ENCODE measurements at regions not wholly inside any gene's neighbourhood (a gene's known extent, or its start where the extent isn't known, plus 50 kb on each side); places are given as distances from the start of the nearest gene placed in this dataset.

GRCh38 chr1:80221319-80221718, 1214.8 kb upstream of the ADGRL4 start:
- H3K9ac ChIP-seq (ENCODE audit: low read length), result no peak overlapping the region
- H3K27ac ChIP-seq (ENCODE audit: low read length), result no peak overlapping the region
- no peaks in the 10 kb centered on the region for H3K9me3 ChIP-seq (ENCODE audit: control insufficient read depth, low read depth, low read length)
- H3K36me3 ChIP-seq (ENCODE audit: control insufficient read depth, low read depth, low read length), result no peaks in the 10 kb centered on the region
- no peaks in the 10 kb centered on the region for H3K27me3 ChIP-seq (ENCODE audit: control insufficient read depth, insufficient read depth, low read length)
- no peaks in the 10 kb centered on the region for H3K4me1 ChIP-seq (ENCODE audit: control insufficient read depth, low read depth, low read length)
- H3K4me3 ChIP-seq (ENCODE audit: low read length), result no peak overlapping the region

GRCh38 chr1:80218112-80218511, 1211.6 kb upstream of the ADGRL4 start:
- no peaks in the 10 kb centered on the region for H3K9me3 ChIP-seq (ENCODE audit: control insufficient read depth, low read depth, low read length)
- H3K4me3 ChIP-seq (ENCODE audit: low read length), result no peak overlapping the region
- no peaks in the 10 kb centered on the region for H3K27me3 ChIP-seq (ENCODE audit: control insufficient read depth, insufficient read depth, low read length)
- H3K9ac ChIP-seq (ENCODE audit: low read length), result no peak overlapping the region
- no peaks in the 10 kb centered on the region for H3K4me1 ChIP-seq (ENCODE audit: control insufficient read depth, low read depth, low read length)
- H3K27ac ChIP-seq (ENCODE audit: low read length), result no peak overlapping the region
- H3K36me3 ChIP-seq (ENCODE audit: control insufficient read depth, low read depth, low read length), result no peaks in the 10 kb centered on the region

GRCh38 chr1:80217377-80217986, 1211.0 kb upstream of the ADGRL4 start:
- H3K27me3 ChIP-seq (ENCODE audit: control insufficient read depth, insufficient read depth, low read length), result no peaks in the 10 kb centered on the region
- no peaks in the 10 kb centered on the region for H3K9me3 ChIP-seq (ENCODE audit: control insufficient read depth, low read depth, low read length)
- H3K27ac ChIP-seq (ENCODE audit: low read length), result no peak overlapping the region
- H3K36me3 ChIP-seq (ENCODE audit: control insufficient read depth, low read depth, low read length), result no peaks in the 10 kb centered on the region
- H3K9ac ChIP-seq (ENCODE audit: low read length), result no peak overlapping the region
- no peak overlapping the region for H3K4me3 ChIP-seq (ENCODE audit: low read length)
- no peaks in the 10 kb centered on the region for H3K4me1 ChIP-seq (ENCODE audit: control insufficient read depth, low read depth, low read length)

GRCh38 chr1:80214888-80215540, 1208.5 kb upstream of the ADGRL4 start:
- no peak overlapping the region for H3K4me3 ChIP-seq (ENCODE audit: low read length)
- no peak overlapping the region for H3K9ac ChIP-seq (ENCODE audit: low read length)

GRCh38 chr1:80212948-80213347, 1206.4 kb upstream of the ADGRL4 start:
- no peaks in the 10 kb centered on the region for H3K27me3 ChIP-seq (ENCODE audit: control insufficient read depth, insufficient read depth, low read length)
- H3K27ac ChIP-seq (ENCODE audit: low read length), result no peak overlapping the region
- no peak overlapping the region for H3K4me3 ChIP-seq (ENCODE audit: low read length)
- H3K4me1 ChIP-seq (ENCODE audit: control insufficient read depth, low read depth, low read length), result no peaks in the 10 kb centered on the region
- H3K9me3 ChIP-seq (ENCODE audit: control insufficient read depth, low read depth, low read length), result no peaks in the 10 kb centered on the region
- H3K9ac ChIP-seq (ENCODE audit: low read length), result no peak overlapping the region
- no peaks in the 10 kb centered on the region for H3K36me3 ChIP-seq (ENCODE audit: control insufficient read depth, low read depth, low read length)

More at GRCh38 chr1:80214888-80215540, 1208.5 kb upstream of the ADGRL4 start:
- no peaks in the 10 kb centered on the region for H3K9me3 ChIP-seq (ENCODE audit: control insufficient read depth, low read depth, low read length)
- H3K27ac ChIP-seq (ENCODE audit: low read length), result no peak overlapping the region
- no peaks in the 10 kb centered on the region for H3K4me1 ChIP-seq (ENCODE audit: control insufficient read depth, low read depth, low read length)
- H3K27me3 ChIP-seq (ENCODE audit: control insufficient read depth, insufficient read depth, low read length), result no peaks in the 10 kb centered on the region
- H3K36me3 ChIP-seq (ENCODE audit: control insufficient read depth, low read depth, low read length), result no peaks in the 10 kb centered on the region

- no peak overlapping the region for H3K4me3 ChIP-seq (ENCODE audit: low read length)
- H3K9ac ChIP-seq (ENCODE audit: low read length), result no peak overlapping the region
- no peaks in the 10 kb centered on the region for H3K9me3 ChIP-seq (ENCODE audit: control insufficient read depth, low read depth, low read length)
- H3K27me3 ChIP-seq (ENCODE audit: control insufficient read depth, insufficient read depth, low read length), result no peaks in the 10 kb centered on the region
- no peaks in the 10 kb centered on the region for H3K4me1 ChIP-seq (ENCODE audit: control insufficient read depth, low read depth, low read length)
- no peaks in the 10 kb centered on the region for H3K36me3 ChIP-seq (ENCODE audit: control insufficient read depth, low read depth, low read length)
- H3K27ac ChIP-seq (ENCODE audit: low read length), result no peak overlapping the region
These were observed 1205.3 kb upstream of the ADGRL4 start for GRCh38 chr1:80211691-80212380.

GRCh38 chr1:80202118-80202517, 1195.6 kb upstream of the ADGRL4 start:
- H3K4me1 ChIP-seq (ENCODE audit: control insufficient read depth, low read depth, low read length), result no peaks in the 10 kb centered on the region
- no peak overlapping the region for H3K9ac ChIP-seq (ENCODE audit: low read length)
- no peak overlapping the region for H3K27ac ChIP-seq (ENCODE audit: low read length)

GRCh38 chr1:80194221-80194620, 1187.7 kb upstream of the ADGRL4 start:
- H3K9me3 ChIP-seq (ENCODE audit: control insufficient read depth, low read depth, low read length), result no peaks in the 10 kb centered on the region

More at GRCh38 chr1:80202118-80202517, 1195.6 kb upstream of the ADGRL4 start:
- Histone ChIP-seq H3K4me3 (ENCODE audit: low read length) (no peak overlapping the region), H3K27me3 (ENCODE audit: control insufficient read depth, insufficient read depth, low read length) (no peaks in the 10 kb centered on the region), H3K9me3 (ENCODE audit: control insufficient read depth, low read depth, low read length) (no peaks in the 10 kb centered on the region), H3K36me3 (ENCODE audit: control insufficient read depth, low read depth, low read length) (no peaks in the 10 kb centered on the region)

GRCh38 chr1:80181418-80181817, 1174.9 kb upstream of the ADGRL4 start:
- Histone ChIP-seq H3K9me3 (ENCODE audit: control insufficient read depth, low read depth, low read length) (no peaks in the 10 kb centered on the region), H3K9ac (ENCODE audit: low read length) (no peak overlapping the region), H3K27ac (ENCODE audit: low read length) (no peak overlapping the region)

More at GRCh38 chr1:80194221-80194620, 1187.7 kb upstream of the ADGRL4 start:
- no peak overlapping the region for H3K27ac ChIP-seq (ENCODE audit: low read length)
- peaks cover 4% of the 10 kb centered on the region for H3K4me1 ChIP-seq (ENCODE audit: control insufficient read depth, low read depth, low read length)
- no peak overlapping the region for H3K4me3 ChIP-seq (ENCODE audit: low read length)
- H3K36me3 ChIP-seq (ENCODE audit: control insufficient read depth, low read depth, low read length), result no peaks in the 10 kb centered on the region
- H3K27me3 ChIP-seq (ENCODE audit: control insufficient read depth, insufficient read depth, low read length), result no peaks in the 10 kb centered on the region
- no peak overlapping the region for H3K9ac ChIP-seq (ENCODE audit: low read length)

GRCh38 chr1:80171631-80172030, 1165.1 kb upstream of the ADGRL4 start:
- Histone ChIP-seq H3K27me3 (ENCODE audit: control insufficient read depth, insufficient read depth, low read length) (no peaks in the 10 kb centered on the region), H3K27ac (ENCODE audit: low read length) (no peak overlapping the region), H3K4me3 (ENCODE audit: low read length) (no peak overlapping the region), H3K9me3 (ENCODE audit: control insufficient read depth, low read depth, low read length) (no peaks in the 10 kb centered on the region), H3K36me3 (ENCODE audit: control insufficient read depth, low read depth, low read length) (no peaks in the 10 kb centered on the region), H3K4me1 (ENCODE audit: control insufficient read depth, low read depth, low read length) (no peaks in the 10 kb centered on the region), H3K9ac (ENCODE audit: low read length) (no peak overlapping the region)

More at GRCh38 chr1:80181418-80181817, 1174.9 kb upstream of the ADGRL4 start:
- H3K4me1 ChIP-seq (ENCODE audit: control insufficient read depth, low read depth, low read length), result no peaks in the 10 kb centered on the region
- no peak overlapping the region for H3K4me3 ChIP-seq (ENCODE audit: low read length)
- H3K27me3 ChIP-seq (ENCODE audit: control insufficient read depth, insufficient read depth, low read length), result no peaks in the 10 kb centered on the region
- no peaks in the 10 kb centered on the region for H3K36me3 ChIP-seq (ENCODE audit: control insufficient read depth, low read depth, low read length)

GRCh38 chr1:80170811-80171485, 1164.4 kb upstream of the ADGRL4 start:
- Histone ChIP-seq H3K9me3 (ENCODE audit: control insufficient read depth, low read depth, low read length) (no peaks in the 10 kb centered on the region), H3K9ac (ENCODE audit: low read length) (no peak overlapping the region), H3K4me3 (ENCODE audit: low read length) (no peak overlapping the region), H3K27ac (ENCODE audit: low read length) (no peak overlapping the region), H3K36me3 (ENCODE audit: control insufficient read depth, low read depth, low read length) (no peaks in the 10 kb centered on the region), H3K27me3 (ENCODE audit: control insufficient read depth, insufficient read depth, low read length) (no peaks in the 10 kb centered on the region), H3K4me1 (ENCODE audit: control insufficient read depth, low read depth, low read length) (no peaks in the 10 kb centered on the region)

Data from iPS-18a (cell line).